Left colon (tissue), 2 donors: ENCODE measurements at regions not wholly inside any gene's neighbourhood (a gene's known extent, or its start where the extent isn't known, plus 50 kb on each side); places are given as distances from the start of the nearest gene placed in this dataset.

Source experiments
- ATAC-seq: fragments of 200-7000 bp; cut with Tn5 transposase; one replicate; pipeline ENCODE4 v1.9.1; 2020; ENCODE audit warnings: mild to moderate bottlenecking, moderate library complexity
- DNase-seq, 2 donors: peaks; one replicate each; pipeline ENCODE4 v3.0.0-alpha.2; 2020
- intact Hi-C, 2 donors: fragments of 100-400 bp; cut with DNase I in 1 of 2; cut with micrococcal nuclease in 1 of 2; formaldehyde crosslinking; loops; one replicate each; pipeline versions ENCODE4 v1.11.2 to v1.14.0; 2022; cut with DNase I, micrococcal nuclease
- donor health status: DM: no; HTN: no; CAD: no.
- donor health status: DM: yes; HTN: yes; CAD: no.

- DNase-seq (no peak), ATAC-seq (no peak)
- intact Hi-C loops: no loop called here
Observed at GRCh38 chr13:48761256-48761655, 107.5 kb downstream of the CYSLTR2 start.

GRCh38 chr13:48769107-48769704 lies 115.5 kb downstream of the CYSLTR2 start:
- ATAC-seq (peak; percentile 95), DNase-seq (peak; percentile 69 to 90)
- intact Hi-C loops: loop anchor here in 1 of 2 donors (5.0 kb wide), 1 partner anchor 172 kb away; no protein-coding TSS in a partner anchor

- intact Hi-C loops: loop anchor here in 1 of 2 donors (10.0 kb wide), 1 partner anchor 436 kb away; no protein-coding TSS in a partner anchor
- DNase-seq: no peak
- ATAC-seq: no peak
Observed at GRCh38 chr13:48770372-48770771, 116.6 kb downstream of the CYSLTR2 start.

- intact Hi-C loops: loop anchor here in 1 of 2 donors (10.0 kb wide), 1 partner anchor 438 kb away; no protein-coding TSS in a partner anchor
- DNase-seq: no peak
- no peak for ATAC-seq
Observed at GRCh38 chr13:48772908-48773307, 119.2 kb downstream of the CYSLTR2 start.

GRCh38 chr13:48773531-48774275 lies 120.0 kb downstream of the CYSLTR2 start:
- no peak for DNase-seq
- no peak for ATAC-seq
- intact Hi-C loops: loop anchor here in 1 of 2 donors (10.0 kb wide), 1 partner anchor 439 kb away; no protein-coding TSS in a partner anchor

- DNase-seq: no peak
- intact Hi-C loops: loop anchor here in 1 of 2 donors (10.0 kb wide), 1 partner anchor 440 kb away; no protein-coding TSS in a partner anchor
- ATAC-seq: no peak
Observed at GRCh38 chr13:48775285-48775684, 121.6 kb downstream of the CYSLTR2 start.

GRCh38 chr13:48775804-48776203 lies 122.1 kb downstream of the CYSLTR2 start:
- ATAC-seq (no peak), DNase-seq (no peak)
- intact Hi-C loops: loop anchor here in 1 of 2 donors (10.0 kb wide), 1 partner anchor 441 kb away; no protein-coding TSS in a partner anchor

- intact Hi-C loops: loop anchor here in 1 of 2 donors (10.0 kb wide), 1 partner anchor 442 kb away; no protein-coding TSS in a partner anchor
- DNase-seq: no peak
- ATAC-seq: no peak
Observed at GRCh38 chr13:48776401-48776800, 122.7 kb downstream of the CYSLTR2 start.

GRCh38 chr13:48778610-48779009 lies 124.9 kb downstream of the CYSLTR2 start:
- ATAC-seq: no peak
- DNase-seq: no peak
- intact Hi-C loops: loop anchor here in 1 of 2 donors (10.0 kb wide), 1 partner anchor 444 kb away; no protein-coding TSS in a partner anchor

GRCh38 chr13:48780713-48781341 lies 127.1 kb downstream of the CYSLTR2 start:
- intact Hi-C loops: no loop called here
- no peak for DNase-seq
- no peak for ATAC-seq

- intact Hi-C loops: no loop called here
- DNase-seq (no peak), ATAC-seq (no peak)
Observed at GRCh38 chr13:48782429-48782840, 128.7 kb downstream of the CYSLTR2 start.

- intact Hi-C loops: no loop called here
- ATAC-seq (peak; percentile 80), DNase-seq (peak; percentile 46 to 74)
Observed at GRCh38 chr13:48783181-48783630, 129.5 kb downstream of the CYSLTR2 start.

- no peak for ATAC-seq
- no peak for DNase-seq
- intact Hi-C loops: no loop called here
Observed at GRCh38 chr13:48783695-48784230, 130.0 kb downstream of the CYSLTR2 start.

GRCh38 chr13:48784916-48785548 lies 131.3 kb downstream of the CYSLTR2 start:
- no peak for DNase-seq
- intact Hi-C loops: no loop called here

GRCh38 chr13:48790199-48790598 lies 136.5 kb downstream of the CYSLTR2 start:
- intact Hi-C loops: no loop called here
- DNase-seq (no peak), ATAC-seq (no peak)

More at GRCh38 chr13:48784916-48785548, 131.3 kb downstream of the CYSLTR2 start:
- ATAC-seq: no peak

- DNase-seq (no peak), ATAC-seq (no peak)
- intact Hi-C loops: no loop called here
Observed at GRCh38 chr13:48790966-48791365, 137.2 kb downstream of the CYSLTR2 start.

GRCh38 chr13:48797127-48797526 lies 143.4 kb downstream of the CYSLTR2 start:
- ATAC-seq (no peak), DNase-seq (no peak)
- intact Hi-C loops: no loop called here

- ATAC-seq: no peak
- intact Hi-C loops: no loop called here
- no peak for DNase-seq
Observed at GRCh38 chr13:48797761-48798160, 144.0 kb downstream of the CYSLTR2 start.

GRCh38 chr13:48798180-48798579 lies 144.5 kb downstream of the CYSLTR2 start:
- DNase-seq (no peak), ATAC-seq (no peak)
- intact Hi-C loops: no loop called here
